Caki2 (cell line): ENCODE measurements at regions not wholly inside any gene's neighbourhood (a gene's known extent, or its start where the extent isn't known, plus 50 kb on each side); places are given as distances from the start of the nearest gene placed in this dataset.
A peak's percentile ranks its signal among the peaks of the same experiment; 100 is the strongest.
"Not testable (repeated sequence)": the region's sequence is repeated elsewhere in the genome, so short reads cannot be mapped to it uniquely, and the experiment has no call there.

Experiments
- DNase-seq: peaks from one replicate; pipeline ENCODE4 v3.0.0-alpha.2; 2015; ENCODE audit warnings: low read depth
- in situ Hi-C: cut with HindIII; loops from 2 replicates; pipeline ENCODE4 v1.10.0; 2016; ENCODE audit warnings: low sequenced_read_pairs, low pct_unique_long_range_greater_than_20kb, mixed read lengths

GRCh38 chr3:157871248-157871647, 235.0 kb downstream of the SHOX2 start:
- DNase-seq: no peak
- in situ Hi-C loops: no loop called here

- in situ Hi-C loops: no loop called here
- no peak for DNase-seq
These were observed 237.3 kb downstream of the SHOX2 start for GRCh38 chr3:157868946-157869345.

- in situ Hi-C loops: no loop called here
- no peak for DNase-seq
These were observed 238.0 kb downstream of the SHOX2 start for GRCh38 chr3:157868196-157868595.

- in situ Hi-C loops: no loop called here
- peak; percentile 16 for DNase-seq
These were observed 240.7 kb downstream of the SHOX2 start for GRCh38 chr3:157865352-157866000.

- in situ Hi-C loops: no loop called here
- no peak for DNase-seq
These were observed 245.0 kb downstream of the SHOX2 start for GRCh38 chr3:157861076-157861765.

- DNase-seq: no peak
- in situ Hi-C loops: no loop called here
These were observed 246.7 kb downstream of the SHOX2 start for GRCh38 chr3:157859541-157859940.

- DNase-seq: no peak
- in situ Hi-C loops: no loop called here
These were observed 247.4 kb downstream of the SHOX2 start for GRCh38 chr3:157858821-157859220.

GRCh38 chr3:157857440-157857839, 248.8 kb downstream of the SHOX2 start:
- in situ Hi-C loops: no loop called here
- no peak for DNase-seq

GRCh38 chr3:157856078-157856939, 249.9 kb downstream of the SHOX2 start:
- no peak for DNase-seq
- in situ Hi-C loops: no loop called here

- in situ Hi-C loops, DNase-seq: not testable (repeated sequence)
These were observed 260.4 kb downstream of the SHOX2 start for GRCh38 chr3:157845839-157846238.

GRCh38 chr3:157844800-157845565, 261.2 kb downstream of the SHOX2 start:
- in situ Hi-C loops: no loop called here
- no peak for DNase-seq

- in situ Hi-C loops: no loop called here
- DNase-seq: no peak
These were observed 262.0 kb downstream of the SHOX2 start for GRCh38 chr3:157844216-157844615.

- DNase-seq: no peak
- in situ Hi-C loops: no loop called here
These were observed 265.2 kb downstream of the SHOX2 start for GRCh38 chr3:157841029-157841428.

- in situ Hi-C loops: no loop called here
These were observed 265.7 kb downstream of the SHOX2 start for GRCh38 chr3:157840564-157840963.

GRCh38 chr3:157838457-157838856, 267.8 kb downstream of the SHOX2 start:
- in situ Hi-C loops: no loop called here
- no peak for DNase-seq

More at GRCh38 chr3:157840564-157840963, 265.7 kb downstream of the SHOX2 start:
- no peak for DNase-seq

- DNase-seq: no peak
- in situ Hi-C loops: no loop called here
These were observed 268.9 kb downstream of the SHOX2 start for GRCh38 chr3:157837336-157837735.

- DNase-seq: no peak
- in situ Hi-C loops: no loop called here
These were observed 270.2 kb downstream of the SHOX2 start for GRCh38 chr3:157836022-157836421.

- no peak for DNase-seq
- in situ Hi-C loops: no loop called here
These were observed 273.6 kb downstream of the SHOX2 start for GRCh38 chr3:157832588-157832987.
